PC-3 (cell line): ENCODE measurements at regions not wholly inside any gene's neighbourhood (a gene's known extent, or its start where the extent isn't known, plus 50 kb on each side); places are given as distances from the start of the nearest gene placed in this dataset.

Experiments
- ATAC-seq: fragments of 200-7000 bp; cut with Tn5 transposase; 2 replicates; pipeline ENCODE4 v1.9.1; 2020; ENCODE audit warnings: mild to moderate bottlenecking, moderate library complexity
- BruUV-seq: library from RNA; stranded (reverse); fragments of 400-500 nt; replicated peaks from 2 replicates; lab custom pipeline; 2021; lab: Mats Ljungman, UMichigan
- CTCF ChIA-PET: fragments of 300-600 bp; sonication (Branson Sonifier 250); formaldehyde crosslinking; loops from one replicate; lab custom pipeline; 2022; ENCODE audit warnings: antibody characterized with exemption; lab: Charles Lee
- POLR2A ChIA-PET: fragments of 300-600 bp; sonication (Branson Sonifier 250); formaldehyde crosslinking; loops from one replicate; lab custom pipeline; 2022; ENCODE audit warnings: antibody characterized with exemption; ENCODE audit not compliant: unreplicated experiment; lab: Charles Lee
- DNase-seq: peaks from one replicate; pipeline ENCODE4 v3.0.0-alpha.2; 2015
- H2AFZ ChIP-seq: fragments of 300-600 bp; sonication (generic); 2 replicates; pipeline ENCODE4 v1.6.0; 2016; ENCODE audit warnings: antibody characterized with exemption, low read length
- H3F3A ChIP-seq: fragments of 300-600 bp; sonication (generic); one replicate; pipeline ENCODE4 v1.6.0; 2017; ENCODE audit warnings: antibody characterized with exemption, low read length, control low read depth, mild to moderate bottlenecking; ENCODE audit not compliant: unreplicated experiment
- H3K27ac ChIP-seq: fragments of 300-600 bp; sonication (generic); 2 replicates; pipeline ENCODE4 v1.5.1; 2016; ENCODE audit warnings: mild to moderate bottlenecking, low read length
- H3K27me3 ChIP-seq: fragments of 300-600 bp; sonication (generic); 2 replicates; pipeline ENCODE4 v1.6.1; 2016; ENCODE audit warnings: low read length, mixed read lengths
- H3K36me3 ChIP-seq: fragments of 300-600 bp; sonication (generic); 2 replicates; pipeline ENCODE4 v1.6.1; 2016; ENCODE audit warnings: low read depth, mixed run types, low read length, mixed read lengths
- H3K4me1 ChIP-seq: fragments of 300-600 bp; sonication (generic); 2 replicates; pipeline ENCODE4 v1.5.1; 2016; ENCODE audit warnings: low read length; ENCODE audit not compliant: insufficient read depth
- H3K4me2 ChIP-seq: fragments of 300-600 bp; sonication (generic); 2 replicates; pipeline ENCODE4 v1.6.0; 2016; ENCODE audit warnings: low read length
- H3K4me3 ChIP-seq: fragments of 300-600 bp; sonication (generic); 2 replicates; pipeline ENCODE4 v1.5.1; 2016; ENCODE audit warnings: mild to moderate bottlenecking, low read length, mixed read lengths
- H3K79me2 ChIP-seq: fragments of 300-600 bp; sonication (generic); 2 replicates; pipeline ENCODE4 v1.6.1; 2017; ENCODE audit warnings: low read length, mixed read lengths
- H3K9ac ChIP-seq: fragments of 300-600 bp; sonication (generic); 2 replicates; pipeline ENCODE4 v1.6.0; 2016; ENCODE audit warnings: mild to moderate bottlenecking, low read length
- H3K9me2 ChIP-seq: fragments of 300-600 bp; sonication (generic); replicated peaks from 2 replicates; pipeline ENCODE4 v1.6.1; 2016; ENCODE audit warnings: mixed run types, low read length, mixed read lengths
- H3K9me3 ChIP-seq: fragments of 300-600 bp; sonication (generic); 2 replicates; pipeline ENCODE4 v1.6.1; 2016; ENCODE audit warnings: low read length, mixed read lengths
- H4K20me1 ChIP-seq: fragments of 300-600 bp; sonication (generic); 2 replicates; pipeline ENCODE4 v1.6.1; 2016; ENCODE audit warnings: low read length, mixed read lengths
- EZH2 ChIP-seq: fragments of 300-600 bp; sonication (generic); IDR thresholded peaks from one replicate; pipeline ENCODE4 v1.6.1; 2017; ENCODE audit warnings: antibody characterized with exemption, mild to moderate bottlenecking, low read length; ENCODE audit not compliant: unreplicated experiment
- EZH2phosphoT487 ChIP-seq: fragments of 300-600 bp; sonication (generic); IDR thresholded peaks from 2 replicates; pipeline ENCODE4 v1.6.1; 2018; ENCODE audit warnings: mild to moderate bottlenecking, antibody characterized with exemption, low read length, borderline replicate concordance
- intact Hi-C: fragments of 100-400 bp; cut with micrococcal nuclease; formaldehyde crosslinking; loops from 2 replicates; pipeline ENCODE4 v1.9.0; 2023
- TF ChIP-seq, protein P1 (sequence below): fragments of 300-600 bp; sonication (generic); conservative IDR thresholded peaks from 2 replicates; pipeline ENCODE4 v1.5.1; 2017; ENCODE audit warnings: antibody characterized with exemption, low read depth, mild to moderate bottlenecking, low read length

DNA sequence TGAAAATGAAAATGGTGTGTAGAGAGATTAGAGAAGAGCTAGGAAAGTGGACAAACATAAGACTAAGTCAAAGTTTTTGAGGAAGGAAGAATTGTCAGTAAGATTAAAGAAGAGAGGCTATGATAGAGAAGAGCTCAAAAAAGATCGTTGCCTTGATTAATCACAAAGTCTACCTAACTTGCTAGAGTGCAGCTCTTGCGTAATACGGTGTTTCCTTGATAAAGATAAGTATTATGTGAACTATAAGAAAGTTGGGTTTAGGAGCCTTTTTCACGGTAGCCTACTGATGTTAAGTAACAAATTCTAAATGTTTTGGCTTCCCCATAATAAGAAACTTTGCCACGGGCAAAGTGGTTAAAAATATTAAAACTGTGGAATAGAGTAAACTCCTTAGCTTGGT is 226.4 kb upstream of the NRXN1 start:
- H3K27ac ChIP-seq: no peak overlapping the region
- no peaks in the 10 kb centered on the region for H3F3A ChIP-seq
- H3K9me3 ChIP-seq: no peaks in the 10 kb centered on the region
- H3K4me1 ChIP-seq: no peaks in the 10 kb centered on the region
- H3K9ac ChIP-seq: no peak overlapping the region
- H3K79me2 ChIP-seq: no peaks in the 10 kb centered on the region
- H3K4me3 ChIP-seq: no peak overlapping the region
- H3K27me3 ChIP-seq: no peaks in the 10 kb centered on the region
- H3K9me2 ChIP-seq: no peaks in the 10 kb centered on the region
- ATAC-seq (no peak), DNase-seq (no peak)
- H3K4me2 ChIP-seq: no peak overlapping the region
- intact Hi-C loops: no loop called here
- H2AFZ ChIP-seq: no peak overlapping the region
- no peaks in the 10 kb centered on the region for H3K36me3 ChIP-seq
- CTCF ChIA-PET: no interaction called here
- no peaks in the 10 kb centered on the region for H4K20me1 ChIP-seq
- POLR2A ChIA-PET: no interaction called here
- TF ChIP-seq EZH2phosphoT487 (no peak), EZH2 (no peak)
- TF ChIP-seq, protein P1, sequence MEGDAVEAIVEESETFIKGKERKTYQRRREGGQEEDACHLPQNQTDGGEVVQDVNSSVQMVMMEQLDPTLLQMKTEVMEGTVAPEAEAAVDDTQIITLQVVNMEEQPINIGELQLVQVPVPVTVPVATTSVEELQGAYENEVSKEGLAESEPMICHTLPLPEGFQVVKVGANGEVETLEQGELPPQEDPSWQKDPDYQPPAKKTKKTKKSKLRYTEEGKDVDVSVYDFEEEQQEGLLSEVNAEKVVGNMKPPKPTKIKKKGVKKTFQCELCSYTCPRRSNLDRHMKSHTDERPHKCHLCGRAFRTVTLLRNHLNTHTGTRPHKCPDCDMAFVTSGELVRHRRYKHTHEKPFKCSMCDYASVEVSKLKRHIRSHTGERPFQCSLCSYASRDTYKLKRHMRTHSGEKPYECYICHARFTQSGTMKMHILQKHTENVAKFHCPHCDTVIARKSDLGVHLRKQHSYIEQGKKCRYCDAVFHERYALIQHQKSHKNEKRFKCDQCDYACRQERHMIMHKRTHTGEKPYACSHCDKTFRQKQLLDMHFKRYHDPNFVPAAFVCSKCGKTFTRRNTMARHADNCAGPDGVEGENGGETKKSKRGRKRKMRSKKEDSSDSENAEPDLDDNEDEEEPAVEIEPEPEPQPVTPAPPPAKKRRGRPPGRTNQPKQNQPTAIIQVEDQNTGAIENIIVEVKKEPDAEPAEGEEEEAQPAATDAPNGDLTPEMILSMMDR: no peak
- BruUV-seq: no TSS peak

DNA sequence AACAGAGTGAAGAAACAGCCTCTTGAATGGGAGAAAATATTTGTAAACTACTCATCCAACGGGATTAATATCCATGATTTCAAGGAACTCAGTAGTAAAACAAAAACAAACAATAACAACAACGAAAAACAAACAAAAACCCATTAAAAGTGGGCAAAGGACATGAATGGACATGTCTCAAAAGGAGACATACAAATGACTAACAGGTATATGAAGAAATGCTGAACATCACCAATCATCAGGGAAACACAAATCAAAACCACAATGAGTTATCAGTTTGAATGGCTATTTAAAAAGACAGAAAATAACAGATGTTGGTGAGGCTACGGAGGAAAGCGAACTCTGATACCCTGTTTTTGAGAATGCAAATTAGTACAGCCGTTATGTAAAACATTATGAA is 224.8 kb upstream of the NRXN1 start:
- intact Hi-C loops: no loop called here
- H3K9ac ChIP-seq: no peak overlapping the region
- H3F3A ChIP-seq: no peaks in the 10 kb centered on the region
- no peak overlapping the region for H3K4me3 ChIP-seq
- no peak overlapping the region for H3K27ac ChIP-seq
- ChIA-PET POLR2A (no interaction called here), CTCF (no interaction called here)
- H3K4me1 ChIP-seq: no peaks in the 10 kb centered on the region
- no peak overlapping the region for H3K4me2 ChIP-seq
- H3K27me3 ChIP-seq: no peaks in the 10 kb centered on the region
- no TSS peak for BruUV-seq
- TF ChIP-seq EZH2: no peak
- TF ChIP-seq, protein P1: no peak
- TF ChIP-seq EZH2phosphoT487: no peak
- no peak overlapping the region for H2AFZ ChIP-seq
- ATAC-seq (no peak), DNase-seq (no peak)
- H3K79me2 ChIP-seq: no peaks in the 10 kb centered on the region
- no peaks in the 10 kb centered on the region for H3K36me3 ChIP-seq
- H3K9me2 ChIP-seq: no peaks in the 10 kb centered on the region
- no peaks in the 10 kb centered on the region for H4K20me1 ChIP-seq
- no peaks in the 10 kb centered on the region for H3K9me3 ChIP-seq

DNA sequence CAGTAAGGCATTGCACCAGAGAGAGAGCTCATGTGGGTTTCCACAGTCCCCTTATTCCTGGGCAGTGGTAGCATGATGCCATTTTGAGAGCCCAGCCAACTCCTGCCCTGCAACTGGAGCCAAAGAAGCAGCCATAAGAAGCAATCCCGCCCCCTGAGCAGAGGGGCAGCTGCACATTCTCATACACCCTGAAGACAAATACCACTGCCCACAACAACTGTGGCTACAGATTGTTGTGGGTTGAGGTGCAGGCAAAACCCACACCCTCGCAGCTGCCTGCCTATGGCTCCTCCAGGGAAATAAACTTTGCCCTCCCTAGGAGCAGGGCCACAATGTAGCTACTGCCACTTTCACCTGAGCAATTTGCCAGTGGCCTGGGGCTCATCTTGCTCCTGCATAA is 219.4 kb upstream of the NRXN1 start:
- POLR2A ChIA-PET: no interaction called here
- TF ChIP-seq EZH2phosphoT487 (no peak), EZH2 (no peak)
- TF ChIP-seq, protein P1: no peak
- BruUV-seq: no TSS peak
- H3K9me3 ChIP-seq: no peaks in the 10 kb centered on the region
- intact Hi-C loops: no loop called here
- no peaks in the 10 kb centered on the region for H3K9me2 ChIP-seq
- no peaks in the 10 kb centered on the region for H3F3A ChIP-seq
- no peak overlapping the region for H3K4me2 ChIP-seq
- H2AFZ ChIP-seq: no peak overlapping the region
- H4K20me1 ChIP-seq: no peaks in the 10 kb centered on the region
- CTCF ChIA-PET: no interaction called here
- H3K4me3 ChIP-seq: no peak overlapping the region
- no peaks in the 10 kb centered on the region for H3K79me2 ChIP-seq
- H3K27me3 ChIP-seq: no peaks in the 10 kb centered on the region
- no peak overlapping the region for H3K9ac ChIP-seq
- H3K4me1 ChIP-seq: no peaks in the 10 kb centered on the region
- no peak overlapping the region for H3K27ac ChIP-seq
- ATAC-seq (no peak), DNase-seq (no peak)
- H3K36me3 ChIP-seq: no peaks in the 10 kb centered on the region
